Neural progenitor cell (in vitro differentiated cells): ENCODE measurements at regions not wholly inside any gene's neighbourhood (a gene's known extent, or its start where the extent isn't known, plus 50 kb on each side); places are given as distances from the start of the nearest gene placed in this dataset.

Source experiments
- DNase-seq: peaks from one replicate; pipeline ENCODE4 v3.0.0-alpha.2; 2016; ENCODE audit warnings: low spot score
- H2AFZ ChIP-seq: fragments of 200-600 bp; sonication (generic); replicated peaks from 2 replicates; pipeline ENCODE4 v1.6.1; 2016; ENCODE audit warnings: antibody characterized with exemption
- H3F3A ChIP-seq: fragments of 200-600 bp; sonication (generic); 2 replicates; pipeline ENCODE4 v1.6.1; 2016; ENCODE audit warnings: antibody characterized with exemption, low read depth
- H3K27ac ChIP-seq: fragments of 200-600 bp; sonication (generic); 2 replicates; pipeline ENCODE4 v1.5.1; 2016; ENCODE audit warnings: mild to moderate bottlenecking
- H3K27me3 ChIP-seq: fragments of 200-600 bp; sonication (generic); 2 replicates; pipeline ENCODE4 v1.6.1; 2016; ENCODE audit warnings: mild to moderate bottlenecking, moderate library complexity
- H3K36me3 ChIP-seq: fragments of 200-600 bp; sonication (generic); 2 replicates; pipeline ENCODE4 v1.5.1; 2016
- H3K4me1 ChIP-seq: fragments of 200-600 bp; sonication (generic); 2 replicates; pipeline ENCODE4 v1.6.1; 2016; ENCODE audit warnings: mixed run types
- H3K4me2 ChIP-seq: fragments of 200-600 bp; sonication (generic); 2 replicates; pipeline ENCODE4 v1.6.1; 2016
- H3K4me3 ChIP-seq: fragments of 200-600 bp; sonication (generic); 2 replicates; pipeline ENCODE4 v1.5.1; 2016
- H3K79me2 ChIP-seq: fragments of 200-600 bp; sonication (generic); 2 replicates; pipeline ENCODE4 v1.6.1; 2016; ENCODE audit warnings: low read depth
- H3K9ac ChIP-seq: fragments of 200-600 bp; sonication (generic); 2 replicates; pipeline ENCODE4 v1.6.1; 2016
- H3K9me3 ChIP-seq: fragments of 200-600 bp; sonication (generic); 2 replicates; pipeline ENCODE4 v1.5.1; 2016; ENCODE audit warnings: low read depth
- H4K20me1 ChIP-seq: fragments of 200-600 bp; sonication (generic); 2 replicates; pipeline ENCODE4 v1.6.1; 2016; ENCODE audit warnings: low read depth
- H3K27ac Mint-ChIP-seq: 3 replicates; pipeline ENCODE4 v1.8.0; 2021; ENCODE audit warnings: mixed read lengths
- H3K27me3 Mint-ChIP-seq: 2 replicates; pipeline ENCODE4 v1.8.0; 2022; ENCODE audit warnings: low read depth, mild to moderate bottlenecking, inconsistent platforms, moderate library complexity, mixed read lengths; ENCODE audit not compliant: insufficient read depth
- H3K36me3 Mint-ChIP-seq: 3 replicates; pipeline ENCODE4 v1.8.0; 2021; ENCODE audit warnings: mixed read lengths
- H3K4me1 Mint-ChIP-seq: 3 replicates; pipeline ENCODE4 v1.8.0; 2021; ENCODE audit warnings: mixed read lengths
- H3K4me3 Mint-ChIP-seq: 3 replicates; pipeline ENCODE4 v1.8.0; 2021; ENCODE audit warnings: mild to moderate bottlenecking, moderate library complexity, mixed read lengths
- H3K9me3 Mint-ChIP-seq: 3 replicates; pipeline ENCODE4 v1.8.0; 2020; ENCODE audit warnings: mixed read lengths
- CTCF ChIP-seq: fragments of 200-600 bp; sonication (generic); IDR thresholded peaks from 2 replicates; pipeline ENCODE4 v1.5.1; 2017; ENCODE audit warnings: antibody characterized with exemption, mild to moderate bottlenecking
- EZH2 ChIP-seq: fragments of 200-600 bp; sonication (generic); IDR thresholded peaks from 2 replicates; pipeline ENCODE4 v1.6.1; 2017; ENCODE audit warnings: antibody characterized with exemption, mild to moderate bottlenecking, moderate library complexity
- EZH2phosphoT487 ChIP-seq: fragments of 200-600 bp; sonication (generic); IDR thresholded peaks from 2 replicates; pipeline ENCODE4 v1.6.1; 2017; ENCODE audit warnings: antibody characterized with exemption

DNA sequence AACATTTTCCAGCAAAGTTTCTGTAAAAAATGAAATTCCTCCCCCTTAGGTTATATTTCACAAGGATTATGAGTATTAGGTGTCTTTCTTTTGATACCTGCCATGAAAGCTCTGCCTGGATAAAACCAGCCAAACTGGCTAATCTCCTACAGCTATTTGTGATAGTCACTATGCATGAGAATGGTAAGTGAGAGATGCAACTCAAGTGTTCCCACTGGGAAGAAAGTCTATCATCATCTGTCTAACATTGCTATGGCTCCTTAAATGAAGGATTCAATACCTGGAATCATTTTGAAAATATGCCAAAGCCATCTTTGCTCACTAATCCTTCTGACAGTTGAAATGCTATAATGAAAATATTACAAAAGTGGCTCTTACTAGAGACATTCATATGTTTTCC is 339.9 kb upstream of the LRRTM4 start:
- no peaks in the 10 kb centered on the region for H3K9me3 ChIP-seq
- no peak for DNase-seq
- Mint-ChIP-seq H3K27me3 (no peaks in the 10 kb centered on the region), H3K36me3 (no peaks in the 10 kb centered on the region), H3K4me1 (no peaks in the 10 kb centered on the region), H3K27ac (no peak overlapping the region), H3K9me3 (no peaks in the 10 kb centered on the region), H3K4me3 (no peak overlapping the region)
- H3K36me3 ChIP-seq, result no peaks in the 10 kb centered on the region
- no peaks in the 10 kb centered on the region for H3K4me1 ChIP-seq
- no peaks in the 10 kb centered on the region for H4K20me1 ChIP-seq
- no peaks in the 10 kb centered on the region for H3K79me2 ChIP-seq
- H3K27ac ChIP-seq, result no peak overlapping the region
- TF ChIP-seq CTCF (no peak), EZH2phosphoT487 (no peak), EZH2 (no peak)
- H2AFZ ChIP-seq, result no peak overlapping the region
- H3K9ac ChIP-seq, result no peak overlapping the region
- no peak overlapping the region for H3K4me2 ChIP-seq
- H3K4me3 ChIP-seq, result no peak overlapping the region
- no peaks in the 10 kb centered on the region for H3K27me3 ChIP-seq
- no peaks in the 10 kb centered on the region for H3F3A ChIP-seq

GRCh38 chr2:77864426-77864825 is 342.2 kb upstream of the LRRTM4 start:
- no peak for DNase-seq
- Histone ChIP-seq H3F3A (no peaks in the 10 kb centered on the region), H3K4me1 (no peaks in the 10 kb centered on the region), H3K9me3 (no peaks in the 10 kb centered on the region), H3K4me3 (no peak overlapping the region), H4K20me1 (no peaks in the 10 kb centered on the region), H3K27ac (no peak overlapping the region), H2AFZ (no peak overlapping the region), H3K36me3 (no peaks in the 10 kb centered on the region), H3K27me3 (no peaks in the 10 kb centered on the region), H3K79me2 (no peaks in the 10 kb centered on the region), H3K9ac (no peak overlapping the region), H3K4me2 (no peak overlapping the region)
- Mint-ChIP-seq H3K4me1 (no peaks in the 10 kb centered on the region), H3K4me3 (no peak overlapping the region), H3K9me3 (no peaks in the 10 kb centered on the region), H3K36me3 (no peaks in the 10 kb centered on the region), H3K27me3 (no peaks in the 10 kb centered on the region), H3K27ac (no peak overlapping the region)
- TF ChIP-seq EZH2phosphoT487 (no peak), EZH2 (no peak), CTCF (no peak)

GRCh38 chr2:77866661-77867060 is 344.5 kb upstream of the LRRTM4 start:
- Histone ChIP-seq H3K36me3 (no peaks in the 10 kb centered on the region), H2AFZ (peak overlapping the region; percentile 85), H3K9ac (no peak overlapping the region), H3K27me3 (no peaks in the 10 kb centered on the region), H3K27ac (no peak overlapping the region), H3K79me2 (no peaks in the 10 kb centered on the region), H3K4me2 (no peak overlapping the region), H4K20me1 (no peaks in the 10 kb centered on the region), H3K4me3 (no peak overlapping the region), H3F3A (no peaks in the 10 kb centered on the region), H3K4me1 (no peaks in the 10 kb centered on the region), H3K9me3 (no peaks in the 10 kb centered on the region)
- DNase-seq, result no peak
- no peak for TF ChIP-seq EZH2phosphoT487
- TF ChIP-seq EZH2, result no peak
- no peak for TF ChIP-seq CTCF
- no peak overlapping the region for H3K27ac Mint-ChIP-seq
- no peaks in the 10 kb centered on the region for H3K36me3 Mint-ChIP-seq
- H3K4me3 Mint-ChIP-seq, result no peak overlapping the region
- H3K9me3 Mint-ChIP-seq, result no peaks in the 10 kb centered on the region
- H3K4me1 Mint-ChIP-seq, result no peaks in the 10 kb centered on the region
- no peaks in the 10 kb centered on the region for H3K27me3 Mint-ChIP-seq

GRCh38 chr2:77867146-77867545 is 345.0 kb upstream of the LRRTM4 start:
- Histone ChIP-seq H3K9me3 (no peaks in the 10 kb centered on the region), H2AFZ (no peak overlapping the region), H3K9ac (no peak overlapping the region), H3K27me3 (no peaks in the 10 kb centered on the region), H3F3A (no peaks in the 10 kb centered on the region), H4K20me1 (no peaks in the 10 kb centered on the region), H3K79me2 (no peaks in the 10 kb centered on the region), H3K4me1 (no peaks in the 10 kb centered on the region), H3K36me3 (no peaks in the 10 kb centered on the region), H3K4me3 (no peak overlapping the region), H3K4me2 (no peak overlapping the region), H3K27ac (no peak overlapping the region)
- TF ChIP-seq CTCF (no peak), EZH2 (no peak), EZH2phosphoT487 (no peak)
- Mint-ChIP-seq H3K27ac (no peak overlapping the region), H3K4me1 (no peaks in the 10 kb centered on the region), H3K27me3 (no peaks in the 10 kb centered on the region), H3K4me3 (no peak overlapping the region), H3K36me3 (no peaks in the 10 kb centered on the region), H3K9me3 (no peaks in the 10 kb centered on the region)
- no peak for DNase-seq
